DOHH2 (cell line): ENCODE measurements at regions not wholly inside any gene's neighbourhood (a gene's known extent, or its start where the extent isn't known, plus 50 kb on each side); places are given as distances from the start of the nearest gene placed in this dataset.

Experiments
- EZH2phosphoT487 ChIP-seq: fragments of 200-600 bp; sonication (generic); IDR thresholded peaks from 2 replicates; pipeline ENCODE4 v1.6.1; 2017; ENCODE audit warnings: borderline replicate concordance, mild to moderate bottlenecking, antibody characterized with exemption, low read length, moderate library complexity, mixed read lengths
- TF ChIP-seq, protein P1 (sequence below): fragments of 200-600 bp; sonication (generic); IDR thresholded peaks from one replicate; pipeline ENCODE4 v1.5.1; 2014; ENCODE audit warnings: antibody characterized with exemption, mild to moderate bottlenecking, low read depth, low read length; ENCODE audit not compliant: poor library complexity, severe bottlenecking

GRCh38 chr3:117441851-117442250 lies 732.3 kb downstream of the TUSC7 start:
- TF ChIP-seq, protein P1, sequence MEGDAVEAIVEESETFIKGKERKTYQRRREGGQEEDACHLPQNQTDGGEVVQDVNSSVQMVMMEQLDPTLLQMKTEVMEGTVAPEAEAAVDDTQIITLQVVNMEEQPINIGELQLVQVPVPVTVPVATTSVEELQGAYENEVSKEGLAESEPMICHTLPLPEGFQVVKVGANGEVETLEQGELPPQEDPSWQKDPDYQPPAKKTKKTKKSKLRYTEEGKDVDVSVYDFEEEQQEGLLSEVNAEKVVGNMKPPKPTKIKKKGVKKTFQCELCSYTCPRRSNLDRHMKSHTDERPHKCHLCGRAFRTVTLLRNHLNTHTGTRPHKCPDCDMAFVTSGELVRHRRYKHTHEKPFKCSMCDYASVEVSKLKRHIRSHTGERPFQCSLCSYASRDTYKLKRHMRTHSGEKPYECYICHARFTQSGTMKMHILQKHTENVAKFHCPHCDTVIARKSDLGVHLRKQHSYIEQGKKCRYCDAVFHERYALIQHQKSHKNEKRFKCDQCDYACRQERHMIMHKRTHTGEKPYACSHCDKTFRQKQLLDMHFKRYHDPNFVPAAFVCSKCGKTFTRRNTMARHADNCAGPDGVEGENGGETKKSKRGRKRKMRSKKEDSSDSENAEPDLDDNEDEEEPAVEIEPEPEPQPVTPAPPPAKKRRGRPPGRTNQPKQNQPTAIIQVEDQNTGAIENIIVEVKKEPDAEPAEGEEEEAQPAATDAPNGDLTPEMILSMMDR, result no peak
- TF ChIP-seq EZH2phosphoT487, result no peak
